ENCODE measurements at regions not wholly inside any gene's neighbourhood (a gene's known extent, or its start where the extent isn't known, plus 50 kb on each side); places are given as distances from the start of the nearest gene placed in this dataset.
"Not testable (repeated sequence)": the region's sequence is repeated elsewhere in the genome, so short reads cannot be mapped to it uniquely, and the experiment has no call there.

GRCh38 chr5:90047113-90047512 lies 362.4 kb downstream of the CETN3 start:
- intact Hi-C loops (cut with micrococcal nuclease) = no loop called here
- Histone ChIP-seq H3K27ac (ENCODE audit: insufficient read depth, low read depth, low read length) (no peak overlapping the region), H4K20me1 (replicated peaks; ENCODE audit: control insufficient read depth, extremely low read depth, insufficient read depth, low read length) (no peaks in the 10 kb centered on the region), H3K79me2 (ENCODE audit: control insufficient read depth, insufficient read depth, low read length) (no peaks in the 10 kb centered on the region), H2AFZ (ENCODE audit: low read depth, low read length) (no peak overlapping the region), H3K27me3 (ENCODE audit: control insufficient read depth in 2 of 2, insufficient read depth in 2 of 2, low read length in 2 of 2) (no peaks in the 10 kb centered on the region), H3K4me2 (ENCODE audit: insufficient read depth, low read length) (no peak overlapping the region), H3K36me3 (ENCODE audit: control insufficient read depth in 2 of 2, extremely low read depth in 1 of 2, insufficient read depth in 2 of 2, low read length in 2 of 2) (no peaks in the 10 kb centered on the region), H3K4me3 (replicated peaks in 1 of 3; ENCODE audit: insufficient read depth in 1 of 3, low read depth in 1 of 3, low read length in 3 of 3) (no peak overlapping the region), H3K9me3 (replicated peaks; ENCODE audit: control insufficient read depth, insufficient read depth, low read length) (no peaks in the 10 kb centered on the region), H3K4me1 (ENCODE audit: control insufficient read depth, extremely low read depth, insufficient read depth, low read length) (no peaks in the 10 kb centered on the region), H3K9ac (replicated peaks; ENCODE audit: extremely low read depth, insufficient read depth, low read length) (no peak overlapping the region), H3K9me1 (replicated peaks; ENCODE audit: control insufficient read depth, extremely low read depth, insufficient read depth, low read length) (no peaks in the 10 kb centered on the region)
- no peak for FAIRE-seq
- DNase-seq (ENCODE audit: low read depth, low spot score) = no peak
- BruUV-seq (replicated peaks) = no TSS peak
- ChIA-PET POLR2A (no interaction called here), CTCF (no interaction called here)
- TF ChIP-seq CTCF (IDR thresholded peaks at IDR 0.05; ENCODE audit: extremely low read depth in 1 of 2, insufficient read depth in 1 of 2, low read depth in 1 of 2, low read length in 2 of 2) = no peak
- no peak for TF ChIP-seq MAX (IDR thresholded peaks at IDR 0.05; ENCODE audit: insufficient read depth, insufficient read length)
- no peak for TF ChIP-seq JUN (IDR thresholded peaks at IDR 0.05; ENCODE audit: borderline replicate concordance, insufficient read depth, insufficient read length, low read depth)
- no peak for TF ChIP-seq GATA2 (IDR thresholded peaks at IDR 0.05; ENCODE audit: insufficient read depth, insufficient read length, low read depth, low read length)
- no peak for TF ChIP-seq FOS (IDR thresholded peaks at IDR 0.05; ENCODE audit: borderline replicate concordance, insufficient read depth, low read length)
- no peak for TF ChIP-seq EZH2 (IDR thresholded peaks at IDR 0.05; ENCODE audit: borderline replicate concordance, low read depth, low read length, severe bottlenecking)
- dilution Hi-C loops (cut with MboI; ENCODE audit: extremely low pct_ligation_motif_present, low sequenced_read_pairs) = no loop called here

GRCh38 chr5:90040082-90040481 lies 369.5 kb downstream of the CETN3 start:
- H3K27ac ChIP-seq (ENCODE audit: insufficient read depth, low read depth, low read length); H3K4me2 ChIP-seq (ENCODE audit: insufficient read depth, low read length); CTCF ChIA-PET; H4K20me1 ChIP-seq (replicated peaks; ENCODE audit: control insufficient read depth, extremely low read depth, insufficient read depth, low read length); intact Hi-C loops (cut with micrococcal nuclease); FAIRE-seq; POLR2A ChIA-PET; H3K4me3 ChIP-seq (replicated peaks in 1 of 3; ENCODE audit: insufficient read depth in 1 of 3, low read depth in 1 of 3, low read length in 3 of 3); H3K79me2 ChIP-seq (ENCODE audit: control insufficient read depth, insufficient read depth, low read length); H3K9ac ChIP-seq (replicated peaks; ENCODE audit: extremely low read depth, insufficient read depth, low read length); DNase-seq (ENCODE audit: low read depth, low spot score); H3K9me3 ChIP-seq (replicated peaks; ENCODE audit: control insufficient read depth, insufficient read depth, low read length); H2AFZ ChIP-seq (ENCODE audit: low read depth, low read length); H3K27me3 ChIP-seq (ENCODE audit: control insufficient read depth in 2 of 2, insufficient read depth in 2 of 2, low read length in 2 of 2); H3K36me3 ChIP-seq (ENCODE audit: control insufficient read depth in 2 of 2, extremely low read depth in 1 of 2, insufficient read depth in 2 of 2, low read length in 2 of 2); dilution Hi-C loops (cut with MboI; ENCODE audit: extremely low pct_ligation_motif_present, low sequenced_read_pairs); H3K9me1 ChIP-seq (replicated peaks; ENCODE audit: control insufficient read depth, extremely low read depth, insufficient read depth, low read length); BruUV-seq (replicated peaks); H3K4me1 ChIP-seq (ENCODE audit: control insufficient read depth, extremely low read depth, insufficient read depth, low read length): not testable (repeated sequence)

Data from endothelial cell of umbilical vein (primary cell).